GM12891 (cell line): ENCODE measurements at regions not wholly inside any gene's neighbourhood (a gene's known extent, or its start where the extent isn't known, plus 50 kb on each side); places are given as distances from the start of the nearest gene placed in this dataset.

Source experiments
- POLR2A ChIP-seq: IDR thresholded peaks from 2 replicates; pipeline ENCODE4 v1.6.1; 2011; ENCODE audit warnings: low read depth, low read length, control low read depth
- POLR2AphosphoS5 ChIP-seq: IDR thresholded peaks from 2 replicates; pipeline ENCODE4 v1.6.1; 2011; ENCODE audit warnings: low read depth, low read length, control low read depth
- SPI1 ChIP-seq: IDR thresholded peaks from 2 replicates; pipeline ENCODE4 v1.6.1; 2011; ENCODE audit warnings: low read depth, low read length, control low read depth
- TAF1 ChIP-seq: IDR thresholded peaks from 2 replicates; pipeline ENCODE4 v1.6.1; 2011; ENCODE audit warnings: low read depth, low read length, control low read depth

DNA sequence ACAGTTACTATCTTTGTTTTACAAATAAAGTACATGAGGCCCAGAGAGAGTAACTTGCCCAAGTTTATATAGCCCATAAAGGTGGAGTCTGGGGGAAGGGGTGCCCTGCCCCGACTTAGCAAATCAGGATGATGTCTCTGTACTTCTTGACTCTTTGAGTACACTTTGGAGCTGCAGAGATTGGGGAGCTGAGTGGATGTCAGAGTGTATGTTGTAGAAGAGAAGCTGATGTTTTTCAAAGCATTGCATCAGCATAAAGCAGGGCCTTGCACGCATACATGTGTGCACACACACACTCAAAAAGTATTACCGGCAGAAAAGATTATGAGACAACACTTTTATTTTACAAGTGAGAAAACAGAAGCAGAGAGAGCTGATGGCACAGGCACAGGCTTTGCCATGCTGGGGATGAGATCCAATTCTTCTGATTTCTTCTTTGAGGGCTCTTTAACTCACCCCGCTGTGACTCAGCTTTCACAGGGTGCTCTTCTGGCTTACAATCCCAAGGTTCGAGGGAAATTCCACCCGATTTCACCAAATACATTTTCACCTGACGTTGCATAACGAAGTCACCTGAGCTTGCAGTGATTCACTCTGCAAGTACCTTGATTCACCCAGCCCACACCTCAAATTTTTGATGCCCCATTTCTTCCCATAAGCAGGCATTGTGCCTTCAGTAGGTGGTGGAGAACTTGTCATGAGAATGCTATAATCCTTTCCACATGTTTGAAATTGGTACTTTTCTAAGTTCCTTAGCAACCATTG, 292.8 kb upstream of the BOD1L1 start:
- TF ChIP-seq POLR2A, result no peak
- no peak for TF ChIP-seq POLR2AphosphoS5
- TF ChIP-seq SPI1, result no peak
- no peak for TF ChIP-seq TAF1
